ENCODE measurements at regions not wholly inside any gene's neighbourhood (a gene's known extent, or its start where the extent isn't known, plus 50 kb on each side); places are given as distances from the start of the nearest gene placed in this dataset.

- H2AFZ ChIP-seq (ENCODE audit: low read length) = no peak overlapping the region
- no peaks in the 10 kb centered on the region for H3K4me1 ChIP-seq (ENCODE audit: insufficient read depth, low read length)
- H3K27ac ChIP-seq (ENCODE audit: low read depth, low read length) = no peak overlapping the region
- no peaks in the 10 kb centered on the region for H3K9me3 ChIP-seq (ENCODE audit: low read depth, low read length)
- no peaks in the 10 kb centered on the region for H3K36me3 ChIP-seq (ENCODE audit: insufficient read depth, low read length)
- H3K79me2 ChIP-seq (ENCODE audit: insufficient read depth, low read length) = no peaks in the 10 kb centered on the region
- no peak overlapping the region for H3K4me2 ChIP-seq (ENCODE audit: insufficient read depth, low read length)
- DNase-seq (ENCODE audit: insufficient read length, low spot score, missing footprints) = no peak
- no peaks in the 10 kb centered on the region for H3K27me3 ChIP-seq (ENCODE audit: insufficient read depth, low read length)
- no peaks in the 10 kb centered on the region for H4K20me1 ChIP-seq (ENCODE audit: insufficient read depth, low read length)
- no peak overlapping the region for H3K4me3 ChIP-seq (ENCODE audit: insufficient read depth, low read length)
- TF ChIP-seq, protein P1, sequence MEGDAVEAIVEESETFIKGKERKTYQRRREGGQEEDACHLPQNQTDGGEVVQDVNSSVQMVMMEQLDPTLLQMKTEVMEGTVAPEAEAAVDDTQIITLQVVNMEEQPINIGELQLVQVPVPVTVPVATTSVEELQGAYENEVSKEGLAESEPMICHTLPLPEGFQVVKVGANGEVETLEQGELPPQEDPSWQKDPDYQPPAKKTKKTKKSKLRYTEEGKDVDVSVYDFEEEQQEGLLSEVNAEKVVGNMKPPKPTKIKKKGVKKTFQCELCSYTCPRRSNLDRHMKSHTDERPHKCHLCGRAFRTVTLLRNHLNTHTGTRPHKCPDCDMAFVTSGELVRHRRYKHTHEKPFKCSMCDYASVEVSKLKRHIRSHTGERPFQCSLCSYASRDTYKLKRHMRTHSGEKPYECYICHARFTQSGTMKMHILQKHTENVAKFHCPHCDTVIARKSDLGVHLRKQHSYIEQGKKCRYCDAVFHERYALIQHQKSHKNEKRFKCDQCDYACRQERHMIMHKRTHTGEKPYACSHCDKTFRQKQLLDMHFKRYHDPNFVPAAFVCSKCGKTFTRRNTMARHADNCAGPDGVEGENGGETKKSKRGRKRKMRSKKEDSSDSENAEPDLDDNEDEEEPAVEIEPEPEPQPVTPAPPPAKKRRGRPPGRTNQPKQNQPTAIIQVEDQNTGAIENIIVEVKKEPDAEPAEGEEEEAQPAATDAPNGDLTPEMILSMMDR (IDR thresholded peaks at IDR 0.05; ENCODE audit: extremely low read depth, low read depth, low read length) = no peak
Measured at GRCh38 chr3:168396861-168397260, 301.1 kb upstream of the GOLIM4 start.

- Histone ChIP-seq H3K4me2 (ENCODE audit: insufficient read depth, low read length) (no peak overlapping the region), H3K27ac (ENCODE audit: low read depth, low read length) (no peak overlapping the region), H2AFZ (ENCODE audit: low read length) (no peak overlapping the region), H3K9me3 (ENCODE audit: low read depth, low read length) (no peaks in the 10 kb centered on the region), H3K27me3 (ENCODE audit: insufficient read depth, low read length) (no peaks in the 10 kb centered on the region), H3K4me3 (ENCODE audit: insufficient read depth, low read length) (no peak overlapping the region), H3K4me1 (ENCODE audit: insufficient read depth, low read length) (no peaks in the 10 kb centered on the region), H3K36me3 (ENCODE audit: insufficient read depth, low read length) (no peaks in the 10 kb centered on the region), H4K20me1 (ENCODE audit: insufficient read depth, low read length) (no peaks in the 10 kb centered on the region), H3K79me2 (ENCODE audit: insufficient read depth, low read length) (no peaks in the 10 kb centered on the region)
- TF ChIP-seq, protein P1 (IDR thresholded peaks at IDR 0.05; ENCODE audit: extremely low read depth, low read depth, low read length) = no peak
- DNase-seq (ENCODE audit: insufficient read length, low spot score, missing footprints) = no peak
Measured at GRCh38 chr3:168395551-168395950, 299.8 kb upstream of the GOLIM4 start.

DNA sequence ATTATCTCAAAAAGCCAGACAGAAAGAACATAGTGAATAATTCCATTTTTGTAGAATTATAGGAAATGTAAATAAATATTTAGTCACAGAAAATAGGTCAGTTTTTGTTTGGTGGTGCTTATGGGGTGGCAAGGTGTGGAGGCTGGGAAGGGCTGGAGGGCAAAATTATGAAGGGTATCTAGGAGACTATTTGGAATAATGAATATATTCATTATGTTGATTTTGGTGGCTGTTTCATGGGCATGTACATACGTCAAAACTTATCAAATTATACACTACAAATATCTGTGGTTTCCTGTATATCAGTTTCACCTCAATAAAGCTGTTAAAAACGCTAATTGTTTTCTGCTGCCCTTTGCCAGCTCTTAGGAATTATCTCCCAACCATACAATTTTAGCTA, 298.7 kb upstream of the GOLIM4 start:
- Histone ChIP-seq H3K36me3 (ENCODE audit: insufficient read depth, low read length) (no peaks in the 10 kb centered on the region), H3K9me3 (ENCODE audit: low read depth, low read length) (no peaks in the 10 kb centered on the region), H3K27me3 (ENCODE audit: insufficient read depth, low read length) (no peaks in the 10 kb centered on the region), H3K4me1 (ENCODE audit: insufficient read depth, low read length) (no peaks in the 10 kb centered on the region), H3K79me2 (ENCODE audit: insufficient read depth, low read length) (no peaks in the 10 kb centered on the region), H3K4me3 (ENCODE audit: insufficient read depth, low read length) (no peak overlapping the region), H3K27ac (ENCODE audit: low read depth, low read length) (no peak overlapping the region), H4K20me1 (ENCODE audit: insufficient read depth, low read length) (no peaks in the 10 kb centered on the region), H3K4me2 (ENCODE audit: insufficient read depth, low read length) (no peak overlapping the region), H2AFZ (ENCODE audit: low read length) (no peak overlapping the region)
- TF ChIP-seq, protein P1 (IDR thresholded peaks at IDR 0.05; ENCODE audit: extremely low read depth, low read depth, low read length) = no peak
- no peak for DNase-seq (ENCODE audit: insufficient read length, low spot score, missing footprints)

DNA sequence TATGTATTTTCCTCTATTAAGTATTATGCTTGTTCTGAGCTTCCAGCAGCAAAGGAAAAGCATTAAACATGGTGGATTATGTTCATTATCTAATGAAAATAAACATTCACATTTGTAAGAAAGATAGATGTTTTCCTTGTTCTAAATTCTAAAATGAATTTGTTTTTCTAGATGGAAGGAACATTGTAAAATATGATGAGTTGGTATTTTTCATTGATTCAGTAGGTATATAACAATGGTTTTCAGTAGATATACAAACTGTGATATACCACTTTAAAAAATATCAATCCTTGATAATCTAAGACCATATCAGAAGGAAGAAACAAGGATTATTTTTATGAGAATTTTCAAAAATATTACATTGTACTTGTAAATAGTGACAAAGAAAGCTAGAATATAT, 290.6 kb upstream of the GOLIM4 start:
- no peak overlapping the region for H3K4me3 ChIP-seq (ENCODE audit: insufficient read depth, low read length)
- TF ChIP-seq, protein P1 (IDR thresholded peaks at IDR 0.05; ENCODE audit: extremely low read depth, low read depth, low read length) = no peak
- H2AFZ ChIP-seq (ENCODE audit: low read length) = no peak overlapping the region
- no peaks in the 10 kb centered on the region for H3K4me1 ChIP-seq (ENCODE audit: insufficient read depth, low read length)
- no peaks in the 10 kb centered on the region for H3K36me3 ChIP-seq (ENCODE audit: insufficient read depth, low read length)
- H3K79me2 ChIP-seq (ENCODE audit: insufficient read depth, low read length) = no peaks in the 10 kb centered on the region
- no peak for DNase-seq (ENCODE audit: insufficient read length, low spot score, missing footprints)
- H4K20me1 ChIP-seq (ENCODE audit: insufficient read depth, low read length) = no peaks in the 10 kb centered on the region
- no peak overlapping the region for H3K27ac ChIP-seq (ENCODE audit: low read depth, low read length)
- H3K27me3 ChIP-seq (ENCODE audit: insufficient read depth, low read length) = no peaks in the 10 kb centered on the region
- no peak overlapping the region for H3K4me2 ChIP-seq (ENCODE audit: insufficient read depth, low read length)
- H3K9me3 ChIP-seq (ENCODE audit: low read depth, low read length) = peaks cover 2% of the 10 kb centered on the region
